Fibroblast of pulmonary artery (primary cell): ENCODE measurements at regions not wholly inside any gene's neighbourhood (a gene's known extent, or its start where the extent isn't known, plus 50 kb on each side); places are given as distances from the start of the nearest gene placed in this dataset.

ENCODE experiments used
- DNase-seq: peaks from one replicate; pipeline ENCODE4 v3.0.0-alpha.2; 2010; ENCODE audit warnings: low read depth
- H3K4me3 ChIP-seq: replicated peaks from 2 replicates; pipeline ENCODE4 v1.5.1; 2011; ENCODE audit warnings: low read depth, mild to moderate bottlenecking, control low read depth, low read length, moderate library complexity
- CTCF ChIP-seq: IDR thresholded peaks from 2 replicates; pipeline ENCODE4 v1.5.1; 2011; ENCODE audit warnings: mild to moderate bottlenecking, control low read depth, low read length, inconsistent platforms; ENCODE audit errors: missing control alignments

- no peak overlapping the region for H3K4me3 ChIP-seq
- DNase-seq = peak; percentile 65
- no peak for TF ChIP-seq CTCF
These were observed 272.1 kb upstream of the C1orf87 start for GRCh38 chr1:60345621-60346020.

GRCh38 chr1:60345049-60345448, 271.5 kb upstream of the C1orf87 start:
- no peak overlapping the region for H3K4me3 ChIP-seq
- no peak for TF ChIP-seq CTCF
- DNase-seq = no peak

GRCh38 chr1:60343736-60344135, 270.2 kb upstream of the C1orf87 start:
- no peak overlapping the region for H3K4me3 ChIP-seq
- no peak for TF ChIP-seq CTCF
- no peak for DNase-seq

GRCh38 chr1:60342569-60342968, 269.0 kb upstream of the C1orf87 start:
- TF ChIP-seq CTCF = no peak
- DNase-seq = no peak
- H3K4me3 ChIP-seq = no peak overlapping the region

GRCh38 chr1:60341274-60341673, 267.7 kb upstream of the C1orf87 start:
- no peak for TF ChIP-seq CTCF
- H3K4me3 ChIP-seq = no peak overlapping the region
- DNase-seq = no peak

- peak; percentile 24 for DNase-seq
- H3K4me3 ChIP-seq = no peak overlapping the region
- TF ChIP-seq CTCF = no peak
These were observed 258.1 kb upstream of the C1orf87 start for GRCh38 chr1:60331647-60332046.

- no peak for TF ChIP-seq CTCF
- no peak overlapping the region for H3K4me3 ChIP-seq
- no peak for DNase-seq
These were observed 256.1 kb upstream of the C1orf87 start for GRCh38 chr1:60329651-60330050.
